Ishikawa (cell line): ENCODE measurements at regions not wholly inside any gene's neighbourhood (a gene's known extent, or its start where the extent isn't known, plus 50 kb on each side); places are given as distances from the start of the nearest gene placed in this dataset.

Source experiments
- CEBPB ChIP-seq: IDR thresholded peaks from 2 replicates; pipeline ENCODE4 v1.6.1; 2012
- EP300 ChIP-seq: IDR thresholded peaks from 2 replicates; pipeline ENCODE4 v1.6.1; 2012; ENCODE audit warnings: borderline replicate concordance
- RAD21 ChIP-seq: IDR thresholded peaks from 2 replicates; pipeline ENCODE4 v1.6.1; 2012; ENCODE audit warnings: low read depth
- REST ChIP-seq: IDR thresholded peaks from 2 replicates; pipeline ENCODE4 v1.6.1; 2012; ENCODE audit warnings: low read depth, mild to moderate bottlenecking
- TAF1 ChIP-seq: IDR thresholded peaks from 2 replicates; pipeline ENCODE4 v1.6.1; 2012; ENCODE audit warnings: low read depth, mild to moderate bottlenecking
- TEAD4 ChIP-seq: IDR thresholded peaks from 2 replicates; pipeline ENCODE4 v1.6.1; 2012
- YY1 ChIP-seq: IDR thresholded peaks from 2 replicates; pipeline ENCODE4 v1.6.1; 2012; ENCODE audit warnings: low read depth

- no peak for TF ChIP-seq RAD21
- TF ChIP-seq TEAD4, result no peak
- no peak for TF ChIP-seq CEBPB
- TF ChIP-seq EP300, result no peak
- TF ChIP-seq YY1, result no peak
- no peak for TF ChIP-seq TAF1
- TF ChIP-seq REST, result no peak
Observed at GRCh38 chr4:188660796-188661195, 521.6 kb downstream of the TRIML1 start.
